ENCODE measurements at regions not wholly inside any gene's neighbourhood (a gene's known extent, or its start where the extent isn't known, plus 50 kb on each side); places are given as distances from the start of the nearest gene placed in this dataset.
"Not testable (repeated sequence)": the region's sequence is repeated elsewhere in the genome, so short reads cannot be mapped to it uniquely, and the experiment has no call there.

DNA sequence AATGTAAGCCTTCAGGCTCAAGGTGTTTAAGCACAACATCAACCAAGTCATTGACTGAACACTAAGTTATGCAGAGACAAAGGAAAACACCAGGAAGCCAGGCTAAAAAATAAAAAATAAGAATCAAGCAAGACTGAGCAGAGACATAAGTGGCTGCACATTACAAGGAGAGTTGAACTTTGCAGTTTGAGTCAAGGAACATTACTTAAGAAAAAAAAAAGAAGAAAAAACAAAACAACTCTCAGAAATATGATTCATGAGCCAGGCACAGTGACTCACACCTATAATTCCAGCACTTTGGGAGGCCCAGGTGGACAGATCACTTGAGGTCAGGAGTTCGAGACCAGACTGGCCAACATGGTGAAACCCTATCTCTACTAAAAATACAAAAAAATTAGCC is 168.1 kb downstream of the C16orf95 start:
- TF ChIP-seq, protein P1, sequence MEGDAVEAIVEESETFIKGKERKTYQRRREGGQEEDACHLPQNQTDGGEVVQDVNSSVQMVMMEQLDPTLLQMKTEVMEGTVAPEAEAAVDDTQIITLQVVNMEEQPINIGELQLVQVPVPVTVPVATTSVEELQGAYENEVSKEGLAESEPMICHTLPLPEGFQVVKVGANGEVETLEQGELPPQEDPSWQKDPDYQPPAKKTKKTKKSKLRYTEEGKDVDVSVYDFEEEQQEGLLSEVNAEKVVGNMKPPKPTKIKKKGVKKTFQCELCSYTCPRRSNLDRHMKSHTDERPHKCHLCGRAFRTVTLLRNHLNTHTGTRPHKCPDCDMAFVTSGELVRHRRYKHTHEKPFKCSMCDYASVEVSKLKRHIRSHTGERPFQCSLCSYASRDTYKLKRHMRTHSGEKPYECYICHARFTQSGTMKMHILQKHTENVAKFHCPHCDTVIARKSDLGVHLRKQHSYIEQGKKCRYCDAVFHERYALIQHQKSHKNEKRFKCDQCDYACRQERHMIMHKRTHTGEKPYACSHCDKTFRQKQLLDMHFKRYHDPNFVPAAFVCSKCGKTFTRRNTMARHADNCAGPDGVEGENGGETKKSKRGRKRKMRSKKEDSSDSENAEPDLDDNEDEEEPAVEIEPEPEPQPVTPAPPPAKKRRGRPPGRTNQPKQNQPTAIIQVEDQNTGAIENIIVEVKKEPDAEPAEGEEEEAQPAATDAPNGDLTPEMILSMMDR (IDR thresholded peaks at IDR 0.05; ENCODE audit: unreplicated experiment): no peak
- Mint-ChIP-seq H3K4me1 (ENCODE audit: unreplicated experiment) (peaks cover 2% of the 10 kb centered on the region), H3K9me3 (ENCODE audit: unreplicated experiment) (no peaks in the 10 kb centered on the region), H3K36me3 (ENCODE audit: low read depth, unreplicated experiment) (peaks cover 5% of the 10 kb centered on the region), H3K27me3 (ENCODE audit: unreplicated experiment) (peaks cover 1% of the 10 kb centered on the region), H3K4me3 (ENCODE audit: unreplicated experiment) (no peak overlapping the region), H3K27ac (ENCODE audit: unreplicated experiment) (no peak overlapping the region)
- DNase-seq (ENCODE audit: low spot score): no peak

DNA sequence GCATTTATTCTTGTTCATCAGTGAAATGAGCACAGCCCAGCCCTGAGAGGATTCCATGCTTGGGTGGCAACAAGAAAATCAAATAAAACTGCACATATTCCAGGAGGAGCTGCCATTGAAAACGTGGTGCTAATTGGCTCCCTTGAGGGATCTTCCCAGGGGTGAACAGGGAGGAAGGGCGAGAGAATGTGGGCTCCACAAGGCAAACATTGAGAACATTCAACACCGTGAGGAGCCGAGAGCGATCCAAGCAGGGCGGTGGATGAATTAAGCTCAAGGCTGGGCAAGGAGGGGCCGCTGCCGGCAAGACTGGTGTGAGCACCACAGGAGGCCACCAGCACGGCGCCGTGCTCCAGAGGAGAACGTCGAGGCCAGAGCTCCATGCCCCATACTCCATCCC is 166.9 kb downstream of the C16orf95 start:
- peaks cover 1% of the 10 kb centered on the region for H3K27me3 Mint-ChIP-seq (ENCODE audit: unreplicated experiment)

DNA sequence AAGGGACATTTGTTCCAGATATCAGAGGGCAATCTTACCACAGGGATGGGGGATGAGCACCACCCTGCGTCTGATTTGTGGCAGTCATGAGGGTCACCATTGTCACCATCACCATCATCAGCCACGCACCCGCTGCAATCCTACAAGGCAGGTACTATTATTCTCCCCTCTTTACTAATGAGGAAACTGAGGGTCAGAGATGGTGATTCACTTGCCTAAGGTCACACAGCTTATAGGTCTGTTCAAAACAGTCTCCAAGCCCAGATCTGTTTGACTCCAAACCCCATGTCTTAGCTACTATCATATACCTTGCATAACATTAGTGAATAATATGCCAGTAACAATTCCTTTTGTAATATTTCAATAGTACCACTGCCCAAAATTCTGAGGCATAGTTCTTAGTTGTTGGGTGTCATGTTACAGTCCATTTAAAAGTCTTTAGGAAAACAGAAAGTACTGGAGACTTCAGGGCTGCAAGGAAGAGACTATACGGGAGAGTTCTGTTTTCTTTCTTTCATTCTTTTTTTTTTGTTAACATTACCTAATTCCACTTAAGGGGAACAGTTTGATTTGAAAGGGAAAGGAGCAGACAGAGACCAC is 166.4 kb downstream of the C16orf95 start:
- peaks cover 2% of the 10 kb centered on the region for H3K4me1 Mint-ChIP-seq (ENCODE audit: unreplicated experiment)
- H3K36me3 Mint-ChIP-seq (ENCODE audit: low read depth, unreplicated experiment): peaks cover 5% of the 10 kb centered on the region
- TF ChIP-seq, protein P1 (IDR thresholded peaks at IDR 0.05; ENCODE audit: unreplicated experiment): no peak
- peaks cover 1% of the 10 kb centered on the region for H3K27me3 Mint-ChIP-seq (ENCODE audit: unreplicated experiment)
- no peak overlapping the region for H3K27ac Mint-ChIP-seq (ENCODE audit: unreplicated experiment)
- DNase-seq (ENCODE audit: low spot score): no peak
- no peaks in the 10 kb centered on the region for H3K9me3 Mint-ChIP-seq (ENCODE audit: unreplicated experiment)
- no peak overlapping the region for H3K4me3 Mint-ChIP-seq (ENCODE audit: unreplicated experiment)

More for the DNA sequence above, 166.9 kb downstream of the C16orf95 start:
- no peak overlapping the region for H3K27ac Mint-ChIP-seq (ENCODE audit: unreplicated experiment)
- TF ChIP-seq, protein P1 (IDR thresholded peaks at IDR 0.05; ENCODE audit: unreplicated experiment): no peak
- no peak overlapping the region for H3K4me3 Mint-ChIP-seq (ENCODE audit: unreplicated experiment)
- DNase-seq (ENCODE audit: low spot score): no peak
- H3K9me3 Mint-ChIP-seq (ENCODE audit: unreplicated experiment): no peaks in the 10 kb centered on the region
- peaks cover 2% of the 10 kb centered on the region for H3K4me1 Mint-ChIP-seq (ENCODE audit: unreplicated experiment)
- H3K36me3 Mint-ChIP-seq (ENCODE audit: low read depth, unreplicated experiment): peaks cover 5% of the 10 kb centered on the region

DNA sequence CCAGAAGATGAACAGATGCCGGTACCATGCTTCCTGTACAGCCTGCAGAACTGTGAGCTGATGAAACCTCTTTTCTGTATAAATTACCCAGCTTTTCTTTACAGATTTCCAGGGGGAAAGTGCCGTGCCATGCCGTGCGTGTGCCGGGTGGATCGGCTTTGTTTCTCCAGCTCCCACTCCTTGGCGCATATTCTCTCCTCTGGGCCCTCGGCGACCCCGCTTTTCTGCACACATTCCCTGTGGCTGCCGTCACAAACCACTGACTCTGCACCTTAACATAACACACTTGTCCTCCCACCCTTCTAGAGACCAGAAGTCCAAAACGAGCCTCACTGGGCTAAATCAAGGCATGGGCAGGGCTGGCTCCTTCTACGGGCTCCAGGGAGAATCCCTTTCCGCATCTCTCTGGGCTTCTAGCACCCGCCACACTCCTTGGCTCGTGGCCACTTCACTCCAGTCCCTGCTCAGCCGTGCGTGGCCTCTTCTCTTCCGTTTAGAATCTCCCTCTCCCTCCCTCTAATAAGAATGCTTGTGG is 164.9 kb downstream of the C16orf95 start:
- Mint-ChIP-seq H3K9me3 (ENCODE audit: unreplicated experiment) (no peaks in the 10 kb centered on the region), H3K27ac (ENCODE audit: unreplicated experiment) (no peak overlapping the region), H3K36me3 (ENCODE audit: low read depth, unreplicated experiment) (peaks cover 5% of the 10 kb centered on the region), H3K27me3 (ENCODE audit: unreplicated experiment) (peaks cover 4% of the 10 kb centered on the region), H3K4me3 (ENCODE audit: unreplicated experiment) (no peak overlapping the region), H3K4me1 (ENCODE audit: unreplicated experiment) (peaks cover 2% of the 10 kb centered on the region)
- TF ChIP-seq, protein P1 (IDR thresholded peaks at IDR 0.05; ENCODE audit: unreplicated experiment): no peak
- DNase-seq (ENCODE audit: low spot score): no peak

DNA sequence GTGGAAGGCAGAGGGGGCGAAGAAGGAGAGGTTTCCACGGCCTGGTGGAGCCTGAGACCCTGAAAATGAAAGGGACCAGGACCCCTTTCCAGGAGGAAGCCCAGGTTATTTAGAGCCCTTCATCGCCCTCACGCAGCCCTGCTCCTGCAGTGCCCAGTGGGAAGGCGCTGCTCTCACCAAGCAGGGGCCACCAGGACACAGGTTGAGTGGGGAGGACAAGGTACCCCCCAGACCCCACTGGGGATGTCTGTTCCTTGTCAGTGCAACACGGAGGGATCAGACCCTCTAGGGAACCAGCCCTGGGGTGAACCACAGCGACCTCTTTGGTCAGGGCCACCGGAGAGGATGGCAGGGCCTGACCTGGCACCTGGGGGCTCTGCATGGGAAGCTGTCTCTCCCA is 163.9 kb downstream of the C16orf95 start:
- TF ChIP-seq, protein P1 (IDR thresholded peaks at IDR 0.05; ENCODE audit: unreplicated experiment): no peak
- H3K4me3 Mint-ChIP-seq (ENCODE audit: unreplicated experiment): no peak overlapping the region
- H3K36me3 Mint-ChIP-seq (ENCODE audit: low read depth, unreplicated experiment): peaks cover 5% of the 10 kb centered on the region
- H3K4me1 Mint-ChIP-seq (ENCODE audit: unreplicated experiment): peaks cover 1% of the 10 kb centered on the region
- H3K9me3 Mint-ChIP-seq (ENCODE audit: unreplicated experiment): no peaks in the 10 kb centered on the region
- peaks cover 4% of the 10 kb centered on the region for H3K27me3 Mint-ChIP-seq (ENCODE audit: unreplicated experiment)
- no peak for DNase-seq (ENCODE audit: low spot score)
- H3K27ac Mint-ChIP-seq (ENCODE audit: unreplicated experiment): no peak overlapping the region

DNA sequence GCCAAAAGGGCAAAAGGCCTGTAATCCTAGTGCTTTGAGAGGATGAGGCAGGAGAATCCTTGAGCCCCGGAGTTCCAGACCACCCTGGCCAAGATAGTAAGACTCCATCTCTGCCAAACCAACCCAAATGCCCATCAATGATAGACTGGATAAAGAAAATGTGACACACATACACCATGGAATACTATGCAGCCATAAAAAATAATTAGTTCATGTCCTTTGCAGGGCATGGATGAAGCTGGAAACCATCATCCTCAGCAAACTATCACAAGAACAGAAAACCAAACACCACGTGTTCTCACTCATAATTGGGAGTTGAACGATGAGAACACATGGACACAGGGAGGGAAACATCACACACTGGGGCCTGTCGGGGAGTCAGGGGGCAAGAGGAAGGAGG is 161.9 kb downstream of the C16orf95 start:
- not testable (repeated sequence) for H3K4me3 Mint-ChIP-seq (ENCODE audit: unreplicated experiment); DNase-seq (ENCODE audit: low spot score); H3K27me3 Mint-ChIP-seq (ENCODE audit: unreplicated experiment); H3K4me1 Mint-ChIP-seq (ENCODE audit: unreplicated experiment); H3K9me3 Mint-ChIP-seq (ENCODE audit: unreplicated experiment); H3K27ac Mint-ChIP-seq (ENCODE audit: unreplicated experiment); H3K36me3 Mint-ChIP-seq (ENCODE audit: low read depth, unreplicated experiment)

All from endothelial cell (in vitro differentiated cells).